ENCODE measurements at regions not wholly inside any gene's neighbourhood (a gene's known extent, or its start where the extent isn't known, plus 50 kb on each side); places are given as distances from the start of the nearest gene placed in this dataset.

GRCh38 chr20:43306837-43307236 is 117.1 kb upstream of the PTPRT start:
- TF ChIP-seq SP1 (IDR thresholded peaks at IDR 0.05), result no peak
- no peak for TF ChIP-seq FOXM1 (IDR thresholded peaks at IDR 0.05; ENCODE audit: borderline replicate concordance)
- TF ChIP-seq ELF4 (IDR thresholded peaks at IDR 0.05), result no peak
- TF ChIP-seq TARDBP (IDR thresholded peaks at IDR 0.05), result no peak
- no peak for TF ChIP-seq SUZ12 (IDR thresholded peaks at IDR 0.05)
- TF ChIP-seq BHLHE40 (IDR thresholded peaks at IDR 0.05; ENCODE audit: borderline replicate concordance), result no peak
- no peak for TF ChIP-seq ZNF384 (IDR thresholded peaks at IDR 0.05)
- no peak for TF ChIP-seq FOXK2 (IDR thresholded peaks at IDR 0.05)
